B cell (primary cell): ENCODE measurements at regions not wholly inside any gene's neighbourhood (a gene's known extent, or its start where the extent isn't known, plus 50 kb on each side); places are given as distances from the start of the nearest gene placed in this dataset.

Experiments used
- EZH2 ChIP-seq: IDR thresholded peaks from 2 replicates; pipeline ENCODE4 v1.6.1; 2012; ENCODE audit warnings: borderline replicate concordance, low read depth, mild to moderate bottlenecking, moderate library complexity, low read length; ENCODE audit not compliant: insufficient read depth, poor library complexity, severe bottlenecking
- TF ChIP-seq, protein P1 (sequence below): fragments of 200-600 bp; IDR thresholded peaks from one replicate; pipeline ENCODE4 v1.8.0; 2022; ENCODE audit warnings: antibody characterized with exemption, mild to moderate bottlenecking

DNA sequence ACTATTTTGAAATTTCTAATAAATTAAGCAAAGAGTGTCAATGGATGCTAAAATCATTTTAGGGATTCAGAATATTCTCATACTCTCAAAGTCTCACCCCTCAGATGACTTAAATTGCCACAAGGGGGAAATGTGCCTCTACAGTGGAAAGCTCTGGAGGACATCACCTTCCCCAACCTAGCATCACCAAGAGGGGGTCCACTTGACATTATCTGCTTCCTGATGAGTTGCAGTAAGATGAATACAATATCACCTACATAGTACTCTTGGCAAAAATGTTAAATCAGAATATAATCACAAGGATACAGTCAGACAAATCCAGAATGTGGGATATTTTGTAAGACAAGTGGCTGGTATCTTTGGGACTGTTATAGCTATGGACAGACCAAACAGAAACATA is 290.1 kb downstream of the MFSD1 start:
- no peak for TF ChIP-seq EZH2
- TF ChIP-seq, protein P1, sequence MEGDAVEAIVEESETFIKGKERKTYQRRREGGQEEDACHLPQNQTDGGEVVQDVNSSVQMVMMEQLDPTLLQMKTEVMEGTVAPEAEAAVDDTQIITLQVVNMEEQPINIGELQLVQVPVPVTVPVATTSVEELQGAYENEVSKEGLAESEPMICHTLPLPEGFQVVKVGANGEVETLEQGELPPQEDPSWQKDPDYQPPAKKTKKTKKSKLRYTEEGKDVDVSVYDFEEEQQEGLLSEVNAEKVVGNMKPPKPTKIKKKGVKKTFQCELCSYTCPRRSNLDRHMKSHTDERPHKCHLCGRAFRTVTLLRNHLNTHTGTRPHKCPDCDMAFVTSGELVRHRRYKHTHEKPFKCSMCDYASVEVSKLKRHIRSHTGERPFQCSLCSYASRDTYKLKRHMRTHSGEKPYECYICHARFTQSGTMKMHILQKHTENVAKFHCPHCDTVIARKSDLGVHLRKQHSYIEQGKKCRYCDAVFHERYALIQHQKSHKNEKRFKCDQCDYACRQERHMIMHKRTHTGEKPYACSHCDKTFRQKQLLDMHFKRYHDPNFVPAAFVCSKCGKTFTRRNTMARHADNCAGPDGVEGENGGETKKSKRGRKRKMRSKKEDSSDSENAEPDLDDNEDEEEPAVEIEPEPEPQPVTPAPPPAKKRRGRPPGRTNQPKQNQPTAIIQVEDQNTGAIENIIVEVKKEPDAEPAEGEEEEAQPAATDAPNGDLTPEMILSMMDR: no peak
